ENCODE measurements at regions not wholly inside any gene's neighbourhood (a gene's known extent, or its start where the extent isn't known, plus 50 kb on each side); places are given as distances from the start of the nearest gene placed in this dataset.

DNA sequence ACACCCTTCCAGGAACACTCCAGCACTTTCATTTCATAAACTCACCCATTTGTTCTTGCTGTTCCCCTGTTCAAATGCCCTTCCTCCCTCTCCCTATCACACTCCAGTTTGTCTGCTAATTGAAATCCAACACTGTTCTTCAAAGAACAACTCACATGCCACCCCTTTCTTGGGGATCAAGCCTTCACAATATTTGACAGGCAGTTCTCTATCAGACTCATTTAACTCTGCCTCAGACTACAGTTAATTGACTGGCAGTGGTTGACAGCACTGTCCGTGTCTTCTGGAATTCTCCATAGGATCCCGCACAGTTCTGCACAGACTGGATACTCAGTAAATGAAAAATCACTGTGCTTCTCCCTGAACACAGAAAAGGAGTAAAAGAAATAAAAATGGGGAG, 87.8 kb downstream of the PMP22 start:
- no peak for DNase-seq
- intact Hi-C loops (cut with DNase I) = no loop called here
- Histone ChIP-seq H3K4me1 (no peaks in the 10 kb centered on the region), H3K9me3 (no peaks in the 10 kb centered on the region), H3K27ac (no peak overlapping the region), H3K9ac (ENCODE audit: low read depth in 2 of 2, low read length in 2 of 2) (no peak overlapping the region), H3K36me3 (no peaks in the 10 kb centered on the region), H3K4me3 (no peak overlapping the region), H3K27me3 (no peaks in the 10 kb centered on the region)
- TF ChIP-seq, protein P1, sequence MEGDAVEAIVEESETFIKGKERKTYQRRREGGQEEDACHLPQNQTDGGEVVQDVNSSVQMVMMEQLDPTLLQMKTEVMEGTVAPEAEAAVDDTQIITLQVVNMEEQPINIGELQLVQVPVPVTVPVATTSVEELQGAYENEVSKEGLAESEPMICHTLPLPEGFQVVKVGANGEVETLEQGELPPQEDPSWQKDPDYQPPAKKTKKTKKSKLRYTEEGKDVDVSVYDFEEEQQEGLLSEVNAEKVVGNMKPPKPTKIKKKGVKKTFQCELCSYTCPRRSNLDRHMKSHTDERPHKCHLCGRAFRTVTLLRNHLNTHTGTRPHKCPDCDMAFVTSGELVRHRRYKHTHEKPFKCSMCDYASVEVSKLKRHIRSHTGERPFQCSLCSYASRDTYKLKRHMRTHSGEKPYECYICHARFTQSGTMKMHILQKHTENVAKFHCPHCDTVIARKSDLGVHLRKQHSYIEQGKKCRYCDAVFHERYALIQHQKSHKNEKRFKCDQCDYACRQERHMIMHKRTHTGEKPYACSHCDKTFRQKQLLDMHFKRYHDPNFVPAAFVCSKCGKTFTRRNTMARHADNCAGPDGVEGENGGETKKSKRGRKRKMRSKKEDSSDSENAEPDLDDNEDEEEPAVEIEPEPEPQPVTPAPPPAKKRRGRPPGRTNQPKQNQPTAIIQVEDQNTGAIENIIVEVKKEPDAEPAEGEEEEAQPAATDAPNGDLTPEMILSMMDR (IDR thresholded peaks at IDR 0.05) = no peak

DNA sequence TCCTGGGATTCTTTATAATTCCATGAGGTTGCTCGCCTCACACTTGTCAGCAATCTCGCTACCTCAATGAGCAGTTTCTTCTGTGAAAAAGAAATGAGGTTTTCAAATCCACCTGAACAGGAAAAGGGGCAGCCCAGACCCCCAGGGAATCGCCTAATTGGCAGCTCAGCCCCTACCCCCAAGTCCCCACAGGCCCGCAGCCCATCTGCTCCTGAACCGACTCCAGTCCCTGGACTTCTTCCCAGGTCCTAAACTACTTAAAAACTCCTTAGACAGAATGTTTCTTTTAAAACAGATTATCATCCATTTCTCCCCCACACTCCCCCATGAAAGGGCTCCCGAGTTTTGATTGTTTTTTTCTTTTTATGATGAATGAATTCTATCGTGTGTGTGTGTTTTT, 89.8 kb downstream of the PMP22 start:
- no peak overlapping the region for H3K27ac ChIP-seq
- H3K27me3 ChIP-seq = no peaks in the 10 kb centered on the region
- no peak overlapping the region for H3K9ac ChIP-seq (ENCODE audit: low read depth in 2 of 2, low read length in 2 of 2)
- no peak overlapping the region for H3K4me3 ChIP-seq
- intact Hi-C loops (cut with DNase I) = no loop called here
- DNase-seq = no peak
- H3K4me1 ChIP-seq = no peaks in the 10 kb centered on the region
- TF ChIP-seq, protein P1 (IDR thresholded peaks at IDR 0.05) = no peak
- H3K9me3 ChIP-seq = no peaks in the 10 kb centered on the region
- no peaks in the 10 kb centered on the region for H3K36me3 ChIP-seq

DNA sequence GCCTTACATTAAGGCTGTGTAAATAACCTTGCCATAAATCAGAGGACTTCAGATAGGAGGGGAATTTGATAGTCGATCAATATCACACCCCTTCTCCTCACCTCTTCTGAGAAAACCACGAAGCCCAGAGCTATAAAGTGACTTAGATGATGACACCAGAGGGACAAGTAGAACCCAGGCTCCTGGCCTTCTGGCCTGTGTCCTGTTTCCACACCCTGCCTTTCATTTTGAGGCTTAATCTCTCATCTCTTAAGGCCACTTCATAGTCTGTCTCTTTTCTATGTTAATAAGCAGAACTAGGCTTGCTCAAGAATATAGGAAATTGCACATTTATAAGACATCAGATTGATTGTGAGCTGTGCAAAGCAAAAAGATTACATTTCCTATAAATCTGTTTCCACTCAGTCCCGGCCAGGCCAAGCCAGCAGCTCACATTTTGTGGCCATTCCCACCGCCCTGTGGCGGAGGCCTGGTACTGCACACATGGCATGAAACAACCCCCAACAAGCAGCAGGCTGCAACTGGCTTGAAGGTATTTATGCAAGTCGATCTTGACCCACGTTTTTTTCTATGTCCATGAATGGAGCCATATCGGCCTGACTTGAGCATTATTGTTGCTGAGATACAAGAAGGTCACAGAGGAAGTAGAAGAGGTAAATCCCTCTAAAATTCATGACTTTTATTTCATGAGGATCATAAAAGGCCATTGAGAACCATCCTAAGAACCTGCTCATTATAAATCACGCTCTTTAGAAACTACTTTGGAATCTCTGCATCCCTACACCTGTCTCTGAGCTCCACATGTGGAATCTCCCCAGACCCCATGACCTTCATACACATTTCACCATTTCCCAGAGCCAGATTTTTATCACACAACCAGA, 93.7 kb downstream of the PMP22 start:
- no peaks in the 10 kb centered on the region for H3K27me3 ChIP-seq
- H3K4me3 ChIP-seq = no peak overlapping the region
- intact Hi-C loops (cut with DNase I) = no loop called here
- H3K9ac ChIP-seq (ENCODE audit: low read depth in 2 of 2, low read length in 2 of 2) = no peak overlapping the region
- no peak overlapping the region for H3K27ac ChIP-seq
- no peaks in the 10 kb centered on the region for H3K4me1 ChIP-seq
- H3K36me3 ChIP-seq = no peaks in the 10 kb centered on the region
- H3K9me3 ChIP-seq = no peaks in the 10 kb centered on the region
- TF ChIP-seq, protein P1 (IDR thresholded peaks at IDR 0.05) = peak; percentile 86
- DNase-seq = peak; percentile 52

DNA sequence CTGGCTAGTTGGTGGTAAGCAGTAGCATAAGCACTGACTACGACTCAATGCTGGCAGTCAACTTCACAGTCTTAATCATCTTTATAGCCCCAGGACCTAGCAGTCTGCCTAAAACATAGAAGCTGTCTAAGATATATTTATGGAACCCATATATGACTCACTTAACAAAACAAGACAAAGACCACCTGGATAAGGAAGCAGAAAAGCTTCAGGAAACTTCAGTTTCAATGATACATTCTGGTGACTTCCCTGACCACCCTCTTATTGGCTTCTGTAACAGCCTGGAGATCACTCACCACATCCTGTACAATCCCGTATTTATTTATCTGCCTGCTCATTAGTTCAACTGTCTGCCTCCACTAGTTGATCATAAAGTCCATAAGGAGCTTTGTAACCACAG, 95.5 kb downstream of the PMP22 start:
- no peaks in the 10 kb centered on the region for H3K27me3 ChIP-seq
- intact Hi-C loops (cut with DNase I) = no loop called here
- no peak for DNase-seq
- TF ChIP-seq, protein P1 (IDR thresholded peaks at IDR 0.05) = no peak
- no peaks in the 10 kb centered on the region for H3K9me3 ChIP-seq
- no peaks in the 10 kb centered on the region for H3K36me3 ChIP-seq
- H3K27ac ChIP-seq = no peak overlapping the region
- H3K4me1 ChIP-seq = no peaks in the 10 kb centered on the region
- H3K4me3 ChIP-seq = no peak overlapping the region
- no peak overlapping the region for H3K9ac ChIP-seq (ENCODE audit: low read depth in 2 of 2, low read length in 2 of 2)

DNA sequence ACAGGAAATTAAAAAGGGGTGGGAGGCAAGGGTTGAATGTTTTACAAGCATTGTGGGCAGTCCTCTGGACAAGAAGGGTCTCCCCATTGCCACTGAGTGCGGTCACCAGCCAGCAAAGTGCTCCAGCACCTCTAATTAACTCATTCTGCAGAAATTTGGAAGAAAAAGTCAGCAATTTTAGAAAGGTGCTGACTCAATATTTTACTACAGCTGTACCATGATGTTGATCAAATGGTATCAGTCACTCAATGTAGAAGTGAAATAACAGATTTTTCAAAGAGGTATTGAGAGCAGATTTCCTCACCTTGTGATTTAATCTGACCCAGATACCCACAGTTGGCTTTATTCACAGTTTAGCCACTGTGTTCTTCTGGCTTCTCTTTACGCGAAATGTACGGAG, 96.7 kb downstream of the PMP22 start:
- intact Hi-C loops (cut with DNase I) = no loop called here
- no peak overlapping the region for H3K27ac ChIP-seq
- no peaks in the 10 kb centered on the region for H3K4me1 ChIP-seq
- H3K9me3 ChIP-seq = no peaks in the 10 kb centered on the region
- no peaks in the 10 kb centered on the region for H3K36me3 ChIP-seq
- H3K9ac ChIP-seq (ENCODE audit: low read depth in 2 of 2, low read length in 2 of 2) = no peak overlapping the region
- no peaks in the 10 kb centered on the region for H3K27me3 ChIP-seq
- DNase-seq = no peak
- TF ChIP-seq, protein P1 (IDR thresholded peaks at IDR 0.05) = no peak
- H3K4me3 ChIP-seq = no peak overlapping the region

Measured in colonic mucosa (tissue), 4 donors.